ENCODE measurements at regions not wholly inside any gene's neighbourhood (a gene's known extent, or its start where the extent isn't known, plus 50 kb on each side); places are given as distances from the start of the nearest gene placed in this dataset.
A peak's percentile ranks its signal among the peaks of the same experiment; 100 is the strongest.

- peak overlapping the region; percentile 19 to 61 (median 52) for H3K27ac ChIP-seq
- peaks cover 0 to 40% (median 21%) of the 10 kb centered on the region in 4 donors for H3K4me1 ChIP-seq
- H3K9me3 ChIP-seq: peaks cover 0 to 8% of the 10 kb centered on the region in 2 donors
- H3K36me3 ChIP-seq: no peaks in the 10 kb centered on the region
- 52 to 67% methylated on average over 1 to 4 of the region's 4 CpGs for WGBS, 2 donors (ENCODE audit: low coverage in 1 of 2)
- TF ChIP-seq EP300 (IDR thresholded peaks at IDR 0.05; ENCODE audit: low read depth) (no peak), POLR2AphosphoS5 (IDR thresholded peaks at IDR 0.05) (peak in 2 of 3 donors; percentile 53 to 74), POLR2A (IDR thresholded peaks at IDR 0.05) (no peak), CTCF (IDR thresholded peaks at IDR 0.05) (no peak)
- DNase-seq: peak; percentile 74
- no peak overlapping the region for H3K4me3 ChIP-seq
- in situ Hi-C loops (cut with MboI; ENCODE audit: low pct_ligation_motif_present in 1 of 4, low pct_unique_long_range_greater_than_20kb in 1 of 4, low sequenced_read_pairs in 3 of 4) (no loop called here), intact Hi-C loops (cut with DNase I; ENCODE audit: low total_unique reads) (no loop called here)
- H3K27me3 ChIP-seq: no peaks in the 10 kb centered on the region
Observed at GRCh38 chr18:22040533-22040932, 128.9 kb upstream of the GATA6 start.

GRCh38 chr18:22043837-22044236 is 125.6 kb upstream of the GATA6 start:
- intact Hi-C loops (cut with DNase I; ENCODE audit: low total_unique reads) (no loop called here), in situ Hi-C loops (cut with MboI; ENCODE audit: low pct_ligation_motif_present in 1 of 4, low pct_unique_long_range_greater_than_20kb in 1 of 4, low sequenced_read_pairs in 3 of 4) (no loop called here)
- Histone ChIP-seq H3K27ac (peak overlapping the region; percentile 83 to 92 (median 89)), H3K4me1 (peaks cover 0 to 48% (median 33%) of the 10 kb centered on the region in 4 donors), H3K36me3 (no peaks in the 10 kb centered on the region), H3K9me3 (peaks cover 0 to 8% of the 10 kb centered on the region in 2 donors), H3K27me3 (no peaks in the 10 kb centered on the region), H3K4me3 (no peak overlapping the region)
- TF ChIP-seq POLR2A (IDR thresholded peaks at IDR 0.05) (no peak), POLR2AphosphoS5 (IDR thresholded peaks at IDR 0.05) (no peak), EP300 (IDR thresholded peaks at IDR 0.05; ENCODE audit: low read depth) (no peak), CTCF (IDR thresholded peaks at IDR 0.05) (no peak)
- 24 to 26% methylated on average over 3 to 4 of the region's 4 CpGs for WGBS, 2 donors (ENCODE audit: low coverage in 1 of 2)
- DNase-seq: no peak

GRCh38 chr18:22044474-22045220 is 124.7 kb upstream of the GATA6 start:
- H3K27ac ChIP-seq: peak overlapping the region; percentile 83 to 92 (median 89)
- peak overlapping the region in 1 of 4 donors; percentile 4 for H3K4me3 ChIP-seq

More at GRCh38 chr18:22044474-22045220, 124.7 kb upstream of the GATA6 start:
- no peak for TF ChIP-seq CTCF (IDR thresholded peaks at IDR 0.05)
- peak in 2 of 3 donors; percentile 69 to 74 for TF ChIP-seq POLR2AphosphoS5 (IDR thresholded peaks at IDR 0.05)
- TF ChIP-seq POLR2A (IDR thresholded peaks at IDR 0.05): peak; percentile 35
- Histone ChIP-seq H3K4me1 (peaks cover 0 to 49% (median 31%) of the 10 kb centered on the region in 4 donors), H3K9me3 (peaks cover 0 to 8% of the 10 kb centered on the region in 2 donors), H3K27me3 (no peaks in the 10 kb centered on the region), H3K36me3 (no peaks in the 10 kb centered on the region)
- 13 to 41% methylated on average over 1 to 5 of the region's 5 CpGs for WGBS, 2 donors (ENCODE audit: low coverage in 1 of 2)
- intact Hi-C loops (cut with DNase I; ENCODE audit: low total_unique reads): no loop called here
- in situ Hi-C loops (cut with MboI; ENCODE audit: low pct_ligation_motif_present in 1 of 4, low pct_unique_long_range_greater_than_20kb in 1 of 4, low sequenced_read_pairs in 3 of 4): no loop called here
- peak; percentile 73 for DNase-seq
